ENCODE measurements at regions not wholly inside any gene's neighbourhood (a gene's known extent, or its start where the extent isn't known, plus 50 kb on each side); places are given as distances from the start of the nearest gene placed in this dataset.

DNA sequence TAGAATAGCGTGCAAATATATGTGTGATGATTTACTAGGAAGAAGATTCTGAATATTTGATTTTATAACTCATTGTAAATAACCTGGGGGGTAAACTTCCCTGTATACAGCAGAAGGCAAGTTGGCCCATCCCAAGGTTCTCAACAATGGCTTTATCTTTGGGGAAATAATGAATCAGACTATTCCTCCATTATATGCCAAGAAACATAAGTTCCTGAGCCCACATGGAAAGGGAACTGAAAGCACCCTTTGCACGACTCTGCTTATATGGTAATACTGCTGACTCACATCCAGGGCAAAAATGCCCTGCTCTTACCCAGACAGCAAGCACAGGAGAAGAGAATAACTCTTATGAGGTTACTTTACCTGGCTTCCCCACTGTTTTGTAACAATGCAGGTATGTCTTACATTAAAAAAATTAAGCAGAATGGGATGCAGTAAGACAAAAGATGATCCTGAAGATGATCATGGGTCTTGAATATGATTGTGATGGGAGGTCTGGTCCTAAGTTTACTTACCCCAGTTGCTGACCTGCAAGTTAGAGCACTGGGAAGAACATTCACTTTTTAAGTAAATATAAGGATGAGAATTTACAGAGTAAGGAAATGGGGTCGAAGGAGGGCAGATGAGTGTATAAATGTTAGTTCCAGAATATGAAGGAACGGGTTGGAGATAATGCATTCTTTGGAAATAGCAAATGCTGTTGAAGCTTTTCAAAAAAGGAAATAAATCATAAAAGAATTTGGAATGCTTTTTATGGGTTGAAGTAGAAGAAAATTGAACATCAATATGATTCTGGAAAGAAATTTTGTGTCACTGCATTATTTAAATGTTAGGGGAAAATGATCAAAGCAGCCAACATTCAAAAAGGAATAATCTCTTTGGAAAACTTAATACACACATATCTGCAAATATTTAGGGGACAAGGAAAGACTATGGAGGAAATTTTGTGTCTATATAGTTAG is 428.4 kb upstream of the MPDZ start:
- 78% methylated on average over 4 of the region's 4 CpGs for WGBS
- H3K27ac ChIP-seq (replicated peaks in 1 of 4) = no peak overlapping the region
- H3K36me3 ChIP-seq = no peaks in the 10 kb centered on the region
- TF ChIP-seq, protein P1, sequence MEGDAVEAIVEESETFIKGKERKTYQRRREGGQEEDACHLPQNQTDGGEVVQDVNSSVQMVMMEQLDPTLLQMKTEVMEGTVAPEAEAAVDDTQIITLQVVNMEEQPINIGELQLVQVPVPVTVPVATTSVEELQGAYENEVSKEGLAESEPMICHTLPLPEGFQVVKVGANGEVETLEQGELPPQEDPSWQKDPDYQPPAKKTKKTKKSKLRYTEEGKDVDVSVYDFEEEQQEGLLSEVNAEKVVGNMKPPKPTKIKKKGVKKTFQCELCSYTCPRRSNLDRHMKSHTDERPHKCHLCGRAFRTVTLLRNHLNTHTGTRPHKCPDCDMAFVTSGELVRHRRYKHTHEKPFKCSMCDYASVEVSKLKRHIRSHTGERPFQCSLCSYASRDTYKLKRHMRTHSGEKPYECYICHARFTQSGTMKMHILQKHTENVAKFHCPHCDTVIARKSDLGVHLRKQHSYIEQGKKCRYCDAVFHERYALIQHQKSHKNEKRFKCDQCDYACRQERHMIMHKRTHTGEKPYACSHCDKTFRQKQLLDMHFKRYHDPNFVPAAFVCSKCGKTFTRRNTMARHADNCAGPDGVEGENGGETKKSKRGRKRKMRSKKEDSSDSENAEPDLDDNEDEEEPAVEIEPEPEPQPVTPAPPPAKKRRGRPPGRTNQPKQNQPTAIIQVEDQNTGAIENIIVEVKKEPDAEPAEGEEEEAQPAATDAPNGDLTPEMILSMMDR (IDR thresholded peaks at IDR 0.05) = no peak
- TF ChIP-seq POLR2AphosphoS5 (IDR thresholded peaks at IDR 0.05) (no peak), EP300 (IDR thresholded peaks at IDR 0.05) (no peak), POLR2A (IDR thresholded peaks at IDR 0.05; ENCODE audit: low read depth) (no peak)
- H3K27me3 ChIP-seq = no peaks in the 10 kb centered on the region
- peaks cover 0 to 9% (median 4%) of the 10 kb centered on the region in 4 donors for H3K4me1 ChIP-seq
- intact Hi-C loops (cut with DNase I) = no loop called here
- no peak for DNase-seq (ENCODE audit: extremely low spot score)
- H3K4me3 ChIP-seq = no peak overlapping the region
- H3K9me3 ChIP-seq = no peaks in the 10 kb centered on the region

DNA sequence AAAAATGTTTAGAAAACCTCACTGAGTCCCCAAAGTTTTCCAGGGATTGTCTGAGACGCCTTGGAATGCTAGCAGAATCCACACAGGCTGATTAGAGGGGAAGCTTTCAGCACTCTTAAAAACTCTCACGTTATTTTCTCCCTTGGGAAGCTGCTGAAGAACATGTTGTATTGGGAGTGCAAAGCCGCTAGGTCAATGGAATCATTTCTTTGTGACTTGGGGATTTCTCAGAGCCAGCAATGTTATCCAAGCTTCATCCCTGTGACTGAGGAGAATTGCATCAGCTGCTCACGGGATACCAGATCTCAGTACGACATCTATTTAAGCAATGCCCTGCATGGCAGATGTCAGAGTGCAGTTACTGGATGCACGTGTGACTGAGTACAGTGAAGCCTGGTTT is 426.4 kb upstream of the MPDZ start:
- H3K36me3 ChIP-seq = no peaks in the 10 kb centered on the region
- no peak overlapping the region for H3K4me3 ChIP-seq
- WGBS = 60% methylated on average over 6 of the region's 6 CpGs
- peak overlapping the region; percentile 4 to 47 (median 30) for H3K27ac ChIP-seq (replicated peaks in 1 of 4)
- peaks cover 0 to 9% (median 4%) of the 10 kb centered on the region in 4 donors for H3K4me1 ChIP-seq
- intact Hi-C loops (cut with DNase I) = no loop called here
- TF ChIP-seq, protein P1 (IDR thresholded peaks at IDR 0.05) = no peak
- peak; percentile 61 to 66 for TF ChIP-seq POLR2AphosphoS5 (IDR thresholded peaks at IDR 0.05)
- no peaks in the 10 kb centered on the region for H3K27me3 ChIP-seq
- no peak for DNase-seq (ENCODE audit: extremely low spot score)
- no peaks in the 10 kb centered on the region for H3K9me3 ChIP-seq

DNA sequence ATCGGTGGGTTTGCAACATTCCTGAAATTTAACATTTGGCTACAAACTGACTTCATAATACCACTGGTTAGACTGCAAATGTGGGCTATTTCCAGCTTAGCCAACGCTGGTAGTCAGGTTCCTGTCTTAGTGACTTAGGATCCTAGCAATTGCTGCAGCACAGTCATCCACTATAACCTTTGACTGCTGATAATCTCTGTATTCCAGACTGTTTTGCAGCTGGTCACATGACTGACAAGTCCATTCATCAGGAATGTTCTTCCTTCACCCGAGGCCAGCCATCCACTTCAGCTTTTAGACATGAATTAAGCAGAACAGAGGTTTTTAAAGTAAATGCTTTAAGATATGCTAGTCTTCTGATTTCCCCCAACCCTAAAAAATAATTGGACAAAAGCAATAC is 425.9 kb upstream of the MPDZ start:
- Histone ChIP-seq H3K27me3 (no peaks in the 10 kb centered on the region), H3K4me3 (no peak overlapping the region), H3K27ac (replicated peaks in 1 of 4) (peak overlapping the region; percentile 4 to 47 (median 30)), H3K9me3 (no peaks in the 10 kb centered on the region), H3K36me3 (no peaks in the 10 kb centered on the region), H3K4me1 (peaks cover 0 to 9% (median 4%) of the 10 kb centered on the region in 4 donors)
- 75% methylated on average over 3 of the region's 3 CpGs for WGBS
- no peak for DNase-seq (ENCODE audit: extremely low spot score)
- TF ChIP-seq POLR2A (IDR thresholded peaks at IDR 0.05; ENCODE audit: low read depth) (no peak), EP300 (IDR thresholded peaks at IDR 0.05) (no peak), POLR2AphosphoS5 (IDR thresholded peaks at IDR 0.05) (no peak)
- TF ChIP-seq, protein P1 (IDR thresholded peaks at IDR 0.05) = no peak
- intact Hi-C loops (cut with DNase I) = no loop called here

DNA sequence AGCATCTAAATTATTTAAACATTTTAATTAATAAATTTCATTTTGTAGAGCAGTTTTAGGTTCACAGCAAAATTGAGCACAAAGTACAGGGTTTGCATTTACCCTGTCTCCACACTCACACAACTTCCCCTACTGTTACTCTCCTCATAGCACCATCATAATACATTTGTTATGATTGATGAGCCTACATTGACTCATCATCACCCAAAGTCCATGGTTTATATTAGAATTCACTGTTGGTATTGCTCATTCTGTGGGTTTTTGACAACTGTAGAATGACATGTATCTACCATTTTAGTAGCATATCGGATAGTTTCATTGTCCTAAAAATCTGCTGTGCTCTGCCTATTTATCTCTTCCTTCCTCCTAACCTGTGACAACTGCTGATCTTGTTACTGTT is 411.1 kb upstream of the MPDZ start:
- no peak for DNase-seq (ENCODE audit: extremely low spot score)
- TF ChIP-seq, protein P1 (IDR thresholded peaks at IDR 0.05) = no peak
- TF ChIP-seq POLR2A (IDR thresholded peaks at IDR 0.05; ENCODE audit: low read depth) (no peak), EP300 (IDR thresholded peaks at IDR 0.05) (no peak), POLR2AphosphoS5 (IDR thresholded peaks at IDR 0.05) (no peak)
- Histone ChIP-seq H3K4me1 (peaks cover 5 to 9% (median 7%) of the 10 kb centered on the region in 4 donors), H3K9me3 (peaks cover 0 to 6% (median 0%) of the 10 kb centered on the region in 4 donors), H3K27me3 (no peaks in the 10 kb centered on the region), H3K36me3 (no peaks in the 10 kb centered on the region), H3K27ac (replicated peaks in 1 of 4) (no peak overlapping the region), H3K4me3 (no peak overlapping the region)
- WGBS = 96% methylated on average over 1 of the region's 1 CpG
- intact Hi-C loops (cut with DNase I) = no loop called here

Measured in esophagus muscularis mucosa (tissue), 4 donors.